Activated CD4-positive, alpha-beta T cell treated with anti-CD3 and anti-CD28 coated beads, Interleukin-2, amount 10 ng/mL, durations not matched to agents 7 days and 5 days (primary cell): ENCODE measurements at regions not wholly inside any gene's neighbourhood (a gene's known extent, or its start where the extent isn't known, plus 50 kb on each side); places are given as distances from the start of the nearest gene placed in this dataset.

Experiments
- CTCF ChIA-PET: fragments of 350-600 bp; sonication (Branson Sonifier 250); formaldehyde crosslinking; loops from one replicate; lab custom pipeline; 2021; ENCODE audit warnings: antibody characterized with exemption; lab: Charles Lee
- POLR2A ChIA-PET: fragments of 350-600 bp; sonication (Branson Sonifier 250); formaldehyde crosslinking; loops from one replicate; lab custom pipeline; 2021; ENCODE audit warnings: antibody characterized with exemption; lab: Charles Lee
- DNase-seq: peaks from one replicate; pipeline ENCODE4 v3.0.0-alpha.2; 2020
- H3K27ac Mint-ChIP-seq: one replicate; pipeline ENCODE4 v1.8.0; 2021; ENCODE audit warnings: mild to moderate bottlenecking, moderate library complexity, mixed read lengths
- H3K27me3 Mint-ChIP-seq: one replicate; pipeline ENCODE4 v1.8.0; 2021; ENCODE audit warnings: mixed read lengths
- H3K36me3 Mint-ChIP-seq: one replicate; pipeline ENCODE4 v1.8.0; 2021; ENCODE audit warnings: low read depth, mixed read lengths
- H3K4me1 Mint-ChIP-seq: one replicate; pipeline ENCODE4 v1.8.0; 2021; ENCODE audit warnings: mixed read lengths
- H3K4me3 Mint-ChIP-seq: one replicate; pipeline ENCODE4 v1.8.0; 2021; ENCODE audit warnings: mild to moderate bottlenecking, moderate library complexity, mixed read lengths
- H3K9me3 Mint-ChIP-seq: one replicate; pipeline ENCODE4 v1.8.0; 2021; ENCODE audit warnings: mixed read lengths

DNA sequence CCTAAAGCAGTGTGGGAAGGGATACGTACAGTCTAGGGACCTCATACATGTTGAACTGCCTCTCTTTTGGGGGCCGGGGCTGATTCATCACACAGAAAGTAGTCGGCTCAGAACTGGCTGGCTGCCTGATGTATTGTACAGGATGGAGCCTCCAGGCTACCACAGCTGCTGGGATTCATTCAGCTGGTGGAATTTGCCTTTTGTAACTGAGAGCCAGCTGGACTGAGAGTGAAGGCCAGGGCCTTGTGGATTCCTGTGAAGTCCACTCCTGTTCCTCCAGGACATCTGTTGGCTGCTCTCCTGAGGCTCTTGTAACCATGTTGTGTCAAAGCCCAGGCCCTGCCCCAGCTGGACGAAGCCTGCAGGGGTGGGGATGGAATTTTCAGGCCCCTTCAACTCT, 116.3 kb upstream of the PRICKLE1 start:
- POLR2A ChIA-PET, result no interaction called here
- Mint-ChIP-seq H3K9me3 (no peaks in the 10 kb centered on the region), H3K4me3 (no peak overlapping the region), H3K4me1 (no peaks in the 10 kb centered on the region), H3K27me3 (no peaks in the 10 kb centered on the region), H3K27ac (no peak overlapping the region), H3K36me3 (no peaks in the 10 kb centered on the region)
- CTCF ChIA-PET, result no interaction called here
- no peak for DNase-seq

DNA sequence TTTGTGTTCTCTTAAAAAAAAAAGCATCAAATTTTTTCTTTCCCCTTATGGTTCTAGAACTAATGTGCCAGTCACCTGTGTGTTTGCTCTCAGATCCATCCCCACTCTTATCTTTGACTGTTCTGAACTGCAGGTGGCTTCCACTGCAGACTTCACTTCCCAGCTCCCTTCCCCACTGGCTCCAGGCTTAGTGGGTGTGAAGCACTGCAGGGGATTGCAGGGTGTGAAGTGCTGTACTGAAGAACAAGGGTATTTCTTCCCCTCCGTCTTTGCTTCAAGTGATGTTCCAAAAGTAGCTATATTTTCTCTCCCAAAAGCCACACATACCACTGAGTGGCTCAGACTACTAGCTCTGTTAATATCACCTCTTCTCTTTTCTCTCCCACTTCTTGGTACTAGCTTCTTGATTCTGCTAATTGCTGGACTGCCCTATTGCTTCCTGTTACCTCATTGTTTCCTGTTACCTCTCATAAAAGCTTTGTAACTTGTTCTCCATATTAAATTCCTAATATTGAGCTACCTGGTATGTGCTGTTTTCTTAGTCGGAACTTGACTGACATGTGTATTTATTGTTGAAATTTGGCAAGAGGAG, 115.4 kb upstream of the PRICKLE1 start:
- Mint-ChIP-seq H3K27me3 (no peaks in the 10 kb centered on the region), H3K4me3 (no peak overlapping the region), H3K36me3 (no peaks in the 10 kb centered on the region), H3K9me3 (no peaks in the 10 kb centered on the region), H3K4me1 (no peaks in the 10 kb centered on the region), H3K27ac (no peak overlapping the region)
- POLR2A ChIA-PET, result no interaction called here
- DNase-seq, result no peak
- CTCF ChIA-PET, result no interaction called here

- H3K27me3 Mint-ChIP-seq, result no peaks in the 10 kb centered on the region
- no peak overlapping the region for H3K27ac Mint-ChIP-seq
- H3K4me3 Mint-ChIP-seq, result no peak overlapping the region
- no peaks in the 10 kb centered on the region for H3K9me3 Mint-ChIP-seq
- ChIA-PET CTCF (no interaction called here), POLR2A (no interaction called here)
- no peaks in the 10 kb centered on the region for H3K36me3 Mint-ChIP-seq
- H3K4me1 Mint-ChIP-seq, result no peaks in the 10 kb centered on the region
- no peak for DNase-seq
Observed at GRCh38 chr12:42704340-42704739, 114.8 kb upstream of the PRICKLE1 start.

DNA sequence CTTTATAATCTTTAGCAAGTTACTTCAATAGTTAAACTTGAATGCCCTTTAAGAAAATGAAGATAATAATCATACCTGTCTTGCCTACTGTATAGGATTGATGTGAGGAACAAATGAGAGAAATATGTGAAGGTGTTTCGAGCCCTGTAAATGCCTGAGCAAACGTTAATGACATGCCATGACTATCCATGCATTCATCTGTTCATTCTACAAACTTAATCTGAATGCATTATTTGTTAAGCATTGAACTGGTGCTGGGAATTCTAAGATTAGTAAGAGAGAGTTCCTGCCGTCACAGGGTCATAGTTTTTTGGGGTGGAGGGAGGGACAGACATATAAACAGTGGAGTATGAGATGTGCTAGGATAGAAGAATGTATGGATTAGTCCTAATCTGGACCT, 111.5 kb upstream of the PRICKLE1 start:
- Mint-ChIP-seq H3K36me3 (no peaks in the 10 kb centered on the region), H3K9me3 (peaks cover 14% of the 10 kb centered on the region), H3K27ac (no peak overlapping the region), H3K4me3 (no peak overlapping the region), H3K27me3 (no peaks in the 10 kb centered on the region), H3K4me1 (no peaks in the 10 kb centered on the region)
- ChIA-PET CTCF (no interaction called here), POLR2A (no interaction called here)
- DNase-seq, result no peak

DNA sequence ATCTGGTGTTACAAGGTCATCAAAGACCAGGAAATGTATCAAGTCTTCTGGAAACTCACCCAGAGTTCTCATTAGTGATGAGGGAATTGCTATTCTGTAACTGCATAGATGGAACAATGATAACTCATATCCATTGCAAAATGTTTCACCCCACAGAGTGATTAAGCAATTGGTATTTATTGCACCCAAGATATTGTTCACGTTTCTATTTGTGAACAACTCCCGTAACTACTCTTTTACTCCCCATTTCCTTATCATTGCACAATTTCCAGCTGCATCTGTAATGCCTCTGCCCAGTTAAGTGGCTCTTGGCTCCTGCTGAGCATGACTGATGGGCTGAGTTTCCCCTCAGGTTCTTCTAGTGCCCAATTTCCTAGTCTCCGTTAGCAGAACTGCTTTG, 108.7 kb upstream of the PRICKLE1 start:
- peaks cover 2% of the 10 kb centered on the region for H3K4me1 Mint-ChIP-seq
- ChIA-PET CTCF (interaction anchor here (0.5 to 0.6 kb wide), 2 partner anchors 88 to 843 kb away, joined by 3 read pairs; no protein-coding TSS in a partner anchor), POLR2A (no interaction called here)
- no peak for DNase-seq
- no peaks in the 10 kb centered on the region for H3K36me3 Mint-ChIP-seq
- H3K27me3 Mint-ChIP-seq, result no peaks in the 10 kb centered on the region
- no peak overlapping the region for H3K27ac Mint-ChIP-seq
- peaks cover 14% of the 10 kb centered on the region for H3K9me3 Mint-ChIP-seq
- no peak overlapping the region for H3K4me3 Mint-ChIP-seq

- ChIA-PET POLR2A (no interaction called here), CTCF (interaction anchor here (1.3 kb wide), 1 partner anchor 11 kb away, joined by 3 read pairs; no protein-coding TSS in a partner anchor)
- Mint-ChIP-seq H3K9me3 (peaks cover 14% of the 10 kb centered on the region), H3K4me3 (no peak overlapping the region), H3K27me3 (no peaks in the 10 kb centered on the region), H3K27ac (no peak overlapping the region), H3K36me3 (no peaks in the 10 kb centered on the region), H3K4me1 (peaks cover 2% of the 10 kb centered on the region)
- DNase-seq, result no peak
Observed at GRCh38 chr12:42696406-42697149, 107.0 kb upstream of the PRICKLE1 start.

DNA sequence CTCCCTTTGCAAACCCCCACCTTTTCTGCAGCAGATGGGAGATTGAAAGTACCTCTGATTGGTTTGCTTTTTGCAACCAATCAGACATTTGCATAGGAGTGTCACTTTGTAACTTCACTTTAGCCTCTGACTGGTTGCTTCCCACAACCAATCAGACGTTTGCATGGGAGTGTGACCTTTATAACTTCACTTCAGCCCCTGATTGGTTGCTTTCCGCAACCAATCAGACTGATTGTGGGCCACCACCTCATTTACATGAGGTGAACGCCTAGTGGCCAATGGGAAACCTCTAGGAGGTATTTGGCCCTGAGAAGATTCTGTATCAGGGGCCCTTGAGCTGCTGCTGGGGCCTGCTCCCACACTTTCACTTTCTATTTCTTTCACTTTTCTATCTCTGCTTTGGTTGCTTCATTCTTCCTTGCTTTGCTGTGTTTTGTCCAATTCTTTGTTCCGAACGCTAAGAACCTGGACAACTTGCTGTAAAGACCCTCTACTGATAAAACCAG, 106.0 kb upstream of the PRICKLE1 start:
- no peaks in the 10 kb centered on the region for H3K36me3 Mint-ChIP-seq

DNA sequence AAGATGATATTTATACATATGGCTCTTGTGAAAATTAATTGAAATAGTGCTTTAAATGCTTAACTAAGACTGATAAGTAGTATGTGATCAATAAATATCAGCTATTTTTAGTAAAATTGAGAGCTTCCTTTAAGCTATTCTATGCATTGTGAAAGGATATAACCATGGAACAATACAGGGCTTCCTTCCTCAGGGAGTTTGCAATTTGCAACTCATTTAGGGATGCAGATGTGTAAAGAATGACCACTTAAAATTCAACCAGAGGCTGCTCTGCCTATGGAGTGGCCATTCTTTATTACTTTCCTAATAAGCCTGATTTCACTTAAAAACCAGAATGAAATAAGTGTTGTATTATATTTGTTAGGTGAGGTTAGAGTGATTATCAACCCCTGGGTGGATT, 103.2 kb upstream of the PRICKLE1 start:
- POLR2A ChIA-PET, result no interaction called here

More for the DNA sequence above, 106.0 kb upstream of the PRICKLE1 start:
- ChIA-PET CTCF (no interaction called here), POLR2A (no interaction called here)
- Mint-ChIP-seq H3K4me1 (peaks cover 2% of the 10 kb centered on the region), H3K4me3 (no peak overlapping the region), H3K27ac (no peak overlapping the region), H3K27me3 (no peaks in the 10 kb centered on the region), H3K9me3 (peaks cover 14% of the 10 kb centered on the region)
- no peak for DNase-seq

DNA sequence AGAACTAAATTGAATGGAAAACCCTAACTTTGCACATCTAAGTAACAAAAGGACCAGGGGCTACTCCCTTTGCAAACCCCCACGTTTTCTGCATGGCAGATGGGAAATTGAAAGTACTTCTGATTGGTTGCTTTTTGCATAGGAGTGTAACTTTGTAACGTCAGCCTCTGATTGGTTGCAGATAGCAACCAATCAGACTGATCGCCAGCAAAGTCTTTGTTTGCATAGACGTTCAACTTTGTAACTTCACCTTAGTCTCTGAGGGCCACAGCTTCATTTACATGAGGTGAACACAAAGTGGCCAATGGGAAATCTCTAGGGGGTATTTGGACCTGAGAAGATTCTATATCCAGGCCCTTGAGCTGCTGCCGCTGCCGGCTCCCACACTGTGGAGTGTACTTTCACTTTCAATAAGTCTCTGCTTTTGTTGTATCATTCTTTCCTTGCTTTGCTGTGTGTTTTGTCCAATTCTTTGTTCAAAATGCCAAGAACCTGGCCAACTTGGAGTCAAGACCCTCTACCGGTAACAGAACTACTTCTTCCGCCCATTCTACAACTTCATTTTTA, 102.5 kb upstream of the PRICKLE1 start:
- Mint-ChIP-seq H3K36me3 (no peaks in the 10 kb centered on the region), H3K9me3 (peaks cover 7% of the 10 kb centered on the region), H3K27me3 (no peaks in the 10 kb centered on the region), H3K4me3 (no peak overlapping the region), H3K27ac (no peak overlapping the region), H3K4me1 (peaks cover 2% of the 10 kb centered on the region)
- CTCF ChIA-PET, result no interaction called here
- POLR2A ChIA-PET, result no interaction called here
- DNase-seq, result no peak

More for the DNA sequence above, 103.2 kb upstream of the PRICKLE1 start:
- Mint-ChIP-seq H3K4me1 (peaks cover 2% of the 10 kb centered on the region), H3K4me3 (no peak overlapping the region), H3K36me3 (no peaks in the 10 kb centered on the region), H3K27me3 (no peaks in the 10 kb centered on the region), H3K27ac (no peak overlapping the region), H3K9me3 (peaks cover 10% of the 10 kb centered on the region)
- DNase-seq, result no peak
- CTCF ChIA-PET, result no interaction called here

- CTCF ChIA-PET, result no interaction called here
- H3K9me3 Mint-ChIP-seq, result no peaks in the 10 kb centered on the region
- H3K27ac Mint-ChIP-seq, result no peak overlapping the region
- DNase-seq, result no peak
- H3K36me3 Mint-ChIP-seq, result no peaks in the 10 kb centered on the region
- H3K27me3 Mint-ChIP-seq, result no peaks in the 10 kb centered on the region
- no peaks in the 10 kb centered on the region for H3K4me1 Mint-ChIP-seq
- POLR2A ChIA-PET, result no interaction called here
- H3K4me3 Mint-ChIP-seq, result no peak overlapping the region
Observed at GRCh38 chr12:42690264-42690663, 100.7 kb upstream of the PRICKLE1 start.

DNA sequence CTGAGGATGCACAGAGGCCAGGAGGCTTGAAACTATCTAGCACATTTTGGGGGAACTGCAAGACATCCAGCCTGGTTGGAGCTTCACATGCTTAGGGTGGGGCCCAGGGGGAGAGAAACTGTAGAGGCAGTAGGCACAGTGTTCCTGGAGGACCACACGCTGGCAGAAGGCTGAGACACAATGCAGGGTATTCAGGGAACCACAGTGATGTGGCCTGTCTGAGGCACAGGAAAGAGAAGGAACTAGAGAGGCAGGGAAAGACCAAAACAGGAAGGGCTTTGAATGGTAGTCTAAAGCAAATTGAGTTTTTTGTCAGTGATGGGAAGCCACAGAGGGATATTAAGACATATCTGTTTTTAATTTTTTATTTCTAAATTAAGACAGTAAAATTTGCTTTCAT, 100.2 kb upstream of the PRICKLE1 start:
- no peaks in the 10 kb centered on the region for H3K27me3 Mint-ChIP-seq
- ChIA-PET CTCF (no interaction called here), POLR2A (no interaction called here)
- no peak for DNase-seq
- H3K36me3 Mint-ChIP-seq, result no peaks in the 10 kb centered on the region
- H3K9me3 Mint-ChIP-seq, result no peaks in the 10 kb centered on the region
- no peaks in the 10 kb centered on the region for H3K4me1 Mint-ChIP-seq
- no peak overlapping the region for H3K27ac Mint-ChIP-seq
- no peak overlapping the region for H3K4me3 Mint-ChIP-seq

DNA sequence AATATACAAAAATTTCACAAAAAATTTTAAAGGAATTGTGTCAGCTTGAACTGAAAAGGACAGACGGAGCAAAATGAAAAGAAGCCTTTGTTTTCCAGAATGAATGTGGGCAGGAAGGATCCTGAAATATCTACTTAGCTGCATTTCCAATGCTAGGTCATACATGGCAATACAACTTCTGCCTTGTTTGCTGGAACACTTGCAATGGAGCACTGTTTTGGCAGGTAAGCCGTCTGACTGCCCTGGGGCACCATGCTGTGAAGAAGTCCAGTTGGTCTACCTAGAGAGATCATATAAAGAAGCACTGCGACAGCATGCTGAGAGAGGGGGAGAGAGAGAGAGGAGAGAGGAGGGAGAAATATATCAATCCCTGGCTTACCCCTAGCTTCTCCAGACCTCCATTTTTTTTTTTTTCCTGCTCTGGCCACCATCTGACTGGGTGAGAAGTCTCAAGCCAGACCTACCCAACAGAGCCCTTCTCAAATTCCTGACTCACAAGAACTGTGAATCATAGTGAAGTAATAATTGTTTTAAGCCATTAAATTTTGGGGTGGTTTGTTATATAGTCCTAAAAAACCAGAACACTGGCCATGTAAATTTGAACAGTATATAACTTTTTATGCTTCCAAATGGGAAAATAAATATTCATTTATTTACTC, 97.1 kb upstream of the PRICKLE1 start:
- no peaks in the 10 kb centered on the region for H3K36me3 Mint-ChIP-seq
- H3K4me1 Mint-ChIP-seq, result no peaks in the 10 kb centered on the region
- H3K27me3 Mint-ChIP-seq, result no peaks in the 10 kb centered on the region
- no peaks in the 10 kb centered on the region for H3K9me3 Mint-ChIP-seq
- H3K4me3 Mint-ChIP-seq, result no peak overlapping the region
- H3K27ac Mint-ChIP-seq, result no peak overlapping the region
- no peak for DNase-seq
- POLR2A ChIA-PET, result no interaction called here
- CTCF ChIA-PET, result interaction anchor here (0.5 kb wide), 1 partner anchor 394 kb away, joined by 4 read pairs; no protein-coding TSS in a partner anchor

DNA sequence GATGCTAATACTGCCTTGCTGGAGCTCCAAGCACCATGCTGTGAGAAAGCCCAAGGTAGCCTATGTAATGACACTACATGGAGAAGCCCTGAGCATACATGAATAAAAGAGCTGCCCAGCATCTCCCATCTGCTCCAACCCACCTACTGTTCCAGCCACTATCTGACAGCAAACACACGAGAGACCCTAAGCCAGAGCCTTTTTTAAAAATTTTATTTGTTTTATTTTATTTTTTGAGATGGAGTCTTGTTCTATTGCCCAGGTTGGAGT, 95.2 kb upstream of the PRICKLE1 start:
- no peak for DNase-seq
- H3K36me3 Mint-ChIP-seq, result no peaks in the 10 kb centered on the region
- no peak overlapping the region for H3K4me3 Mint-ChIP-seq
- no peaks in the 10 kb centered on the region for H3K27me3 Mint-ChIP-seq
- CTCF ChIA-PET, result no interaction called here
- H3K9me3 Mint-ChIP-seq, result no peaks in the 10 kb centered on the region
- POLR2A ChIA-PET, result no interaction called here
- no peaks in the 10 kb centered on the region for H3K4me1 Mint-ChIP-seq
- no peak overlapping the region for H3K27ac Mint-ChIP-seq
